ENCODE measurements at regions not wholly inside any gene's neighbourhood (a gene's known extent, or its start where the extent isn't known, plus 50 kb on each side); places are given as distances from the start of the nearest gene placed in this dataset.

- Mint-ChIP-seq H3K4me1 (ENCODE audit: low read depth) (peaks cover 62% of the 10 kb centered on the region), H3K27me3 (peaks cover 3% of the 10 kb centered on the region), H3K4me3 (peak overlapping the region; percentile 20)
Observed at GRCh38 chr2:8583400-8584173, 98.3 kb upstream of the ID2 start.

GRCh38 chr2:8584174-8585066 is 97.4 kb upstream of the ID2 start:
- Mint-ChIP-seq H3K27me3 (peaks cover 5% of the 10 kb centered on the region), H3K9me3 (no peaks in the 10 kb centered on the region), H3K4me1 (ENCODE audit: low read depth) (peaks cover 65% of the 10 kb centered on the region), H3K4me3 (no peak overlapping the region), H3K36me3 (ENCODE audit: low read depth) (no peaks in the 10 kb centered on the region), H3K27ac (no peak overlapping the region)
- no peak for DNase-seq

More at GRCh38 chr2:8583400-8584173, 98.3 kb upstream of the ID2 start:
- Mint-ChIP-seq H3K27ac (no peak overlapping the region), H3K9me3 (no peaks in the 10 kb centered on the region), H3K36me3 (ENCODE audit: low read depth) (no peaks in the 10 kb centered on the region)
- DNase-seq, result peak; percentile 90

GRCh38 chr2:8586457-8587051 is 95.3 kb upstream of the ID2 start:
- H3K27ac Mint-ChIP-seq, result peak overlapping the region; percentile 12
- H3K4me3 Mint-ChIP-seq, result no peak overlapping the region
- H3K36me3 Mint-ChIP-seq (ENCODE audit: low read depth), result no peaks in the 10 kb centered on the region
- no peaks in the 10 kb centered on the region for H3K9me3 Mint-ChIP-seq
- DNase-seq, result no peak
- H3K4me1 Mint-ChIP-seq (ENCODE audit: low read depth), result peaks cover 48% of the 10 kb centered on the region
- peaks cover 5% of the 10 kb centered on the region for H3K27me3 Mint-ChIP-seq

GRCh38 chr2:8587251-8587791 is 94.5 kb upstream of the ID2 start:
- H3K4me3 Mint-ChIP-seq, result no peak overlapping the region
- H3K27me3 Mint-ChIP-seq, result peaks cover 5% of the 10 kb centered on the region
- H3K36me3 Mint-ChIP-seq (ENCODE audit: low read depth), result no peaks in the 10 kb centered on the region
- H3K9me3 Mint-ChIP-seq, result no peaks in the 10 kb centered on the region
- DNase-seq, result no peak
- H3K4me1 Mint-ChIP-seq (ENCODE audit: low read depth), result peaks cover 48% of the 10 kb centered on the region
- H3K27ac Mint-ChIP-seq, result no peak overlapping the region

- no peak overlapping the region for H3K4me3 Mint-ChIP-seq
- H3K36me3 Mint-ChIP-seq (ENCODE audit: low read depth), result no peaks in the 10 kb centered on the region
- peaks cover 43% of the 10 kb centered on the region for H3K4me1 Mint-ChIP-seq (ENCODE audit: low read depth)
- H3K9me3 Mint-ChIP-seq, result no peaks in the 10 kb centered on the region
- peaks cover 5% of the 10 kb centered on the region for H3K27me3 Mint-ChIP-seq
- DNase-seq, result no peak
- H3K27ac Mint-ChIP-seq, result peak overlapping the region; percentile 39
Observed at GRCh38 chr2:8587920-8588830, 93.7 kb upstream of the ID2 start.

GRCh38 chr2:8588831-8589191 is 93.0 kb upstream of the ID2 start:
- no peaks in the 10 kb centered on the region for H3K36me3 Mint-ChIP-seq (ENCODE audit: low read depth)
- H3K27ac Mint-ChIP-seq, result no peak overlapping the region
- H3K27me3 Mint-ChIP-seq, result peaks cover 5% of the 10 kb centered on the region
- no peak overlapping the region for H3K4me3 Mint-ChIP-seq
- peaks cover 43% of the 10 kb centered on the region for H3K4me1 Mint-ChIP-seq (ENCODE audit: low read depth)
- H3K9me3 Mint-ChIP-seq, result no peaks in the 10 kb centered on the region
- no peak for DNase-seq

GRCh38 chr2:8589721-8590120 is 92.1 kb upstream of the ID2 start:
- Mint-ChIP-seq H3K27me3 (peaks cover 5% of the 10 kb centered on the region), H3K4me1 (ENCODE audit: low read depth) (peaks cover 42% of the 10 kb centered on the region), H3K4me3 (no peak overlapping the region), H3K36me3 (ENCODE audit: low read depth) (no peaks in the 10 kb centered on the region), H3K27ac (no peak overlapping the region), H3K9me3 (no peaks in the 10 kb centered on the region)
- no peak for DNase-seq

GRCh38 chr2:8590938-8591337 is 90.9 kb upstream of the ID2 start:
- Mint-ChIP-seq H3K4me3 (no peak overlapping the region), H3K4me1 (ENCODE audit: low read depth) (peaks cover 38% of the 10 kb centered on the region), H3K27me3 (peaks cover 3% of the 10 kb centered on the region), H3K9me3 (no peaks in the 10 kb centered on the region), H3K27ac (no peak overlapping the region), H3K36me3 (ENCODE audit: low read depth) (no peaks in the 10 kb centered on the region)
- no peak for DNase-seq

- Mint-ChIP-seq H3K9me3 (no peaks in the 10 kb centered on the region), H3K4me1 (ENCODE audit: low read depth) (peaks cover 25% of the 10 kb centered on the region), H3K27ac (no peak overlapping the region), H3K36me3 (ENCODE audit: low read depth) (no peaks in the 10 kb centered on the region), H3K27me3 (peaks cover 3% of the 10 kb centered on the region), H3K4me3 (no peak overlapping the region)
- no peak for DNase-seq
Observed at GRCh38 chr2:8592736-8593135, 89.1 kb upstream of the ID2 start.

- no peaks in the 10 kb centered on the region for H3K36me3 Mint-ChIP-seq (ENCODE audit: low read depth)
- DNase-seq, result no peak
- H3K4me1 Mint-ChIP-seq (ENCODE audit: low read depth), result peaks cover 20% of the 10 kb centered on the region
- H3K4me3 Mint-ChIP-seq, result no peak overlapping the region
- H3K9me3 Mint-ChIP-seq, result no peaks in the 10 kb centered on the region
- no peak overlapping the region for H3K27ac Mint-ChIP-seq
- peaks cover 3% of the 10 kb centered on the region for H3K27me3 Mint-ChIP-seq
Observed at GRCh38 chr2:8593243-8593642, 88.6 kb upstream of the ID2 start.

- Mint-ChIP-seq H3K9me3 (no peaks in the 10 kb centered on the region), H3K27ac (no peak overlapping the region), H3K36me3 (ENCODE audit: low read depth) (no peaks in the 10 kb centered on the region), H3K4me1 (ENCODE audit: low read depth) (peaks cover 13% of the 10 kb centered on the region), H3K27me3 (no peaks in the 10 kb centered on the region), H3K4me3 (no peak overlapping the region)
- no peak for DNase-seq
Observed at GRCh38 chr2:8594731-8595427, 87.0 kb upstream of the ID2 start.

GRCh38 chr2:8595428-8595805 is 86.4 kb upstream of the ID2 start:
- H3K4me1 Mint-ChIP-seq (ENCODE audit: low read depth), result peaks cover 13% of the 10 kb centered on the region

GRCh38 chr2:8595811-8596600 is 85.8 kb upstream of the ID2 start:
- H3K9me3 Mint-ChIP-seq, result no peaks in the 10 kb centered on the region
- peak overlapping the region; percentile 19 for H3K27ac Mint-ChIP-seq
- H3K4me1 Mint-ChIP-seq (ENCODE audit: low read depth), result peaks cover 13% of the 10 kb centered on the region
- no peaks in the 10 kb centered on the region for H3K36me3 Mint-ChIP-seq (ENCODE audit: low read depth)
- no peak for DNase-seq
- no peaks in the 10 kb centered on the region for H3K27me3 Mint-ChIP-seq
- no peak overlapping the region for H3K4me3 Mint-ChIP-seq

More at GRCh38 chr2:8595428-8595805, 86.4 kb upstream of the ID2 start:
- DNase-seq, result no peak
- Mint-ChIP-seq H3K27ac (no peak overlapping the region), H3K27me3 (no peaks in the 10 kb centered on the region), H3K9me3 (no peaks in the 10 kb centered on the region), H3K4me3 (no peak overlapping the region), H3K36me3 (ENCODE audit: low read depth) (no peaks in the 10 kb centered on the region)

Measured in activated T-cell treated with anti-CD3 and anti-CD28 coated beads, Interleukin-2, amount 50 U/mL, for 24 hours (primary cell).